ENCODE measurements at regions not wholly inside any gene's neighbourhood (a gene's known extent, or its start where the extent isn't known, plus 50 kb on each side); places are given as distances from the start of the nearest gene placed in this dataset.

- H3K27me3 ChIP-seq (ENCODE audit: insufficient read depth, low read length): no peaks in the 10 kb centered on the region
- no peaks in the 10 kb centered on the region; the same call in none of the 2 replicates for H3K9me2 ChIP-seq (ENCODE audit: low read depth, low read length)
- H2AFZ ChIP-seq (ENCODE audit: low read length): no peak overlapping the region
- no peaks in the 10 kb centered on the region for H3K4me1 ChIP-seq (ENCODE audit: insufficient read depth, low read length, severe bottlenecking)
- no peaks in the 10 kb centered on the region for H3K79me2 ChIP-seq (ENCODE audit: insufficient read depth, low read length)
- no peak overlapping the region for H3K4me3 ChIP-seq (ENCODE audit: low read depth, low read length, poor library complexity, severe bottlenecking)
- no peaks in the 10 kb centered on the region for H3K9me3 ChIP-seq (ENCODE audit: low read length)
- no peak overlapping the region for H3K4me2 ChIP-seq (ENCODE audit: low read length)
- TF ChIP-seq EZH2 (IDR thresholded peaks at IDR 0.05; ENCODE audit: borderline replicate concordance, low read length) (no peak), CTCF (IDR thresholded peaks at IDR 0.05; ENCODE audit: low read length) (no peak)
- H3K36me3 ChIP-seq (ENCODE audit: insufficient read depth, low read length): no peaks in the 10 kb centered on the region
- no peaks in the 10 kb centered on the region for H4K20me1 ChIP-seq (ENCODE audit: insufficient read depth, low read length)
- H3K27ac ChIP-seq (ENCODE audit: low read depth, low read length, poor library complexity, severe bottlenecking): no peak overlapping the region
- no peaks in the 10 kb centered on the region for H3F3A ChIP-seq (ENCODE audit: insufficient read depth, low read length)
- H3K9ac ChIP-seq (ENCODE audit: low read length): no peak overlapping the region
These were observed 903.6 kb downstream of the DIPK2A start for GRCh38 chr3:144875211-144875610.

- no peaks in the 10 kb centered on the region for H4K20me1 ChIP-seq (ENCODE audit: insufficient read depth, low read length)
- TF ChIP-seq EZH2 (IDR thresholded peaks at IDR 0.05; ENCODE audit: borderline replicate concordance, low read length): no peak
- no peak for TF ChIP-seq CTCF (IDR thresholded peaks at IDR 0.05; ENCODE audit: low read length)
These were observed 905.7 kb downstream of the DIPK2A start for GRCh38 chr3:144877356-144877755.

DNA sequence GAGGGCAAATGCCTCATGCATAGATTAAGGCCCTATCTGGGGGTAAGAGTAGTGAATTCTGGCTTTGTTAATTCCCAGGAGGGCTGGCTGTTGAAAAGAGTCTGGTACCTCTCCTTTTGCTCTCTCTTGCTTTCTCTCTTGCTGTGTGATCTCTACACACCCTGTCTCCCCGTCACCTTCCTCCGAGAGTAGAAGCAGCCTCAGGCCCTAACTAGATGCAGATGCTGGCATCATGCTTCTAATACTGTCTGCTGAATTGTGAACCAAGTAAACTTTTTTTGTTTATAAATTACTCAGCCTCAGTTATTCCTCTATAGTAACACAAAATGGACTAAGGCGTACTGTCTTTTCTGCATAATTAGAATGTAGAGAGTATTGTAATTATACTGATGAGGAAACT, 908.1 kb downstream of the DIPK2A start:
- Histone ChIP-seq H4K20me1 (ENCODE audit: insufficient read depth, low read length) (no peaks in the 10 kb centered on the region), H3K27ac (ENCODE audit: low read depth, low read length, poor library complexity, severe bottlenecking) (no peak overlapping the region), H3F3A (ENCODE audit: insufficient read depth, low read length) (no peaks in the 10 kb centered on the region), H3K27me3 (ENCODE audit: insufficient read depth, low read length) (no peaks in the 10 kb centered on the region), H3K79me2 (ENCODE audit: insufficient read depth, low read length) (no peaks in the 10 kb centered on the region), H3K9me2 (ENCODE audit: low read depth, low read length) (no peaks in the 10 kb centered on the region; the same call in 1 of the 2 replicates), H3K9me3 (ENCODE audit: low read length) (no peaks in the 10 kb centered on the region), H3K4me1 (ENCODE audit: insufficient read depth, low read length, severe bottlenecking) (no peaks in the 10 kb centered on the region), H2AFZ (ENCODE audit: low read length) (no peak overlapping the region), H3K4me3 (ENCODE audit: low read depth, low read length, poor library complexity, severe bottlenecking) (no peak overlapping the region), H3K4me2 (ENCODE audit: low read length) (no peak overlapping the region), H3K9ac (ENCODE audit: low read length) (no peak overlapping the region), H3K36me3 (ENCODE audit: insufficient read depth, low read length) (no peaks in the 10 kb centered on the region)
- no peak for TF ChIP-seq CTCF (IDR thresholded peaks at IDR 0.05; ENCODE audit: low read length)
- no peak for TF ChIP-seq EZH2 (IDR thresholded peaks at IDR 0.05; ENCODE audit: borderline replicate concordance, low read length)

More at GRCh38 chr3:144877356-144877755, 905.7 kb downstream of the DIPK2A start:
- H3K4me3 ChIP-seq (ENCODE audit: low read depth, low read length, poor library complexity, severe bottlenecking): no peak overlapping the region
- H3K4me2 ChIP-seq (ENCODE audit: low read length): no peak overlapping the region
- no peaks in the 10 kb centered on the region for H3K79me2 ChIP-seq (ENCODE audit: insufficient read depth, low read length)
- H3K27me3 ChIP-seq (ENCODE audit: insufficient read depth, low read length): no peaks in the 10 kb centered on the region
- H3K27ac ChIP-seq (ENCODE audit: low read depth, low read length, poor library complexity, severe bottlenecking): no peak overlapping the region
- no peak overlapping the region for H3K9ac ChIP-seq (ENCODE audit: low read length)
- H3F3A ChIP-seq (ENCODE audit: insufficient read depth, low read length): no peaks in the 10 kb centered on the region
- H3K36me3 ChIP-seq (ENCODE audit: insufficient read depth, low read length): no peaks in the 10 kb centered on the region
- H3K9me3 ChIP-seq (ENCODE audit: low read length): no peaks in the 10 kb centered on the region
- H2AFZ ChIP-seq (ENCODE audit: low read length): no peak overlapping the region
- H3K9me2 ChIP-seq (ENCODE audit: low read depth, low read length): no peaks in the 10 kb centered on the region; the same call in none of the 2 replicates
- no peaks in the 10 kb centered on the region for H3K4me1 ChIP-seq (ENCODE audit: insufficient read depth, low read length, severe bottlenecking)
